GM12892 (cell line): ENCODE measurements at regions not wholly inside any gene's neighbourhood (a gene's known extent, or its start where the extent isn't known, plus 50 kb on each side); places are given as distances from the start of the nearest gene placed in this dataset.
"Not testable (repeated sequence)": the region's sequence is repeated elsewhere in the genome, so short reads cannot be mapped to it uniquely, and the experiment has no call there.

Source experiments
- POLR2A ChIP-seq: IDR thresholded peaks from 2 replicates; pipeline ENCODE4 v1.6.1; 2011; ENCODE audit warnings: low read depth, low read length, control low read depth
- TAF1 ChIP-seq: IDR thresholded peaks from 2 replicates; pipeline ENCODE4 v1.6.1; 2011; ENCODE audit warnings: low read depth, mild to moderate bottlenecking, control low read depth, low read length, borderline replicate concordance

- not testable (repeated sequence) for TF ChIP-seq POLR2A, TAF1
Observed at GRCh38 chr2:87498854-87499238, 249.0 kb upstream of the PLGLB2 start.
